ENCODE measurements at regions not wholly inside any gene's neighbourhood (a gene's known extent, or its start where the extent isn't known, plus 50 kb on each side); places are given as distances from the start of the nearest gene placed in this dataset.
A peak's percentile ranks its signal among the peaks of the same experiment; 100 is the strongest.
"Not testable (repeated sequence)": the region's sequence is repeated elsewhere in the genome, so short reads cannot be mapped to it uniquely, and the experiment has no call there.

DNA sequence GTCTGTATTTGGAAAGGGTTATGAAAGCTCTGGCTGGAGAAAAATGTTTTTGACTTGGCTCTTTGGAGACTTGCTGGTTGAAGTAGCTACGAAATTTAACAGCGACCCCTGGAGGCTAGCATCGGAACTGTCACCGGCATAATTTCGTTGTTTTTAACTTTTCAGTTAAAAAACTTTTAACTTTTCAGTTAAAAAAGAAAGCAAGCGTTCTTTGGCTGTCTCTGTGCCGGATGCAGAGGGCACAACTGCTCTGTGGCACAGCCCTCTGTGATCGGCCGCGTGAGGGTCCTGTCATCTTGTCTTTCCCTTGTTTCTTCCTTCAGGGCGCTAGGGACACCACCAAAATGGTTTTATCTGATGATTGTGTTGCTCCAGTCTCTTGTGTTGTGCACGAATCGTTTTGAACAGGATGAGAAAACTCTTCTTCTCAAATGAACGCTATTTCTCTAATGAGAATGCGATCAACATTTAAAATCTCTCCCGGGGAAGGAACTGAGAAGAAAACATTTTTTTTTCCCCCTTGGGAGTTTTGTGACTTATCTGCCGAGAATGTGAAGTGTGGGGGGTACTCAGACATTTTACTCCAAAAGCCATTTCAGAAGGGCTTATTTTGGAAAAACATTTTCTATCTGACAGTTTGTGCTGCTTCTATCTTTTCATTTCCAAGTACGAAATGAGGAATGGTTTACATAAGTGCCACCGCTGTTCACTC lies 57.1 kb downstream of the ADCYAP1 start:
- DNase-seq (ENCODE audit: extremely low read depth, low read depth, low spot score), result peak; percentile 18

DNA sequence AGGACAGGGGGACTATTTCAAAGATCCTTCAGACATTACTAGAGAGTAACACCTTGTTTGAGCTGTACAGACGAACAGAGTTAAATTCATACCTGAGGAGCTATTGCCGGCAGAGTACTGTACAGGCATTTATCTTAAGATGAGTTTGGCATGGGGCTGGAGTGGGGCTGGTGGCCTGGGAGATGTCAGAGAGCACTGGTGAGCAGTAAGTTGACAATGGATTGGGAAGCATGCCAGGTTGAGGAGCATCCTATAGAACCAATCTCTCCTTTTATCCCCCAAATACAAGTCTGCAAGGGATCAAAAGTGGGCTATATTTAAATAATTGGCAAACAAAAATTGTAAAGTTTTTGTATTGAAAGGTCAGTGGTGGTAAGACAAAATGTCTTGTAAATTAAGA lies 58.6 kb downstream of the ADCYAP1 start:
- DNase-seq (ENCODE audit: extremely low read depth, low read depth, low spot score), result no peak

- DNase-seq (ENCODE audit: extremely low read depth, low read depth, low spot score), result no peak
Observed at GRCh38 chr18:965921-966758, 61.5 kb downstream of the ADCYAP1 start.

DNA sequence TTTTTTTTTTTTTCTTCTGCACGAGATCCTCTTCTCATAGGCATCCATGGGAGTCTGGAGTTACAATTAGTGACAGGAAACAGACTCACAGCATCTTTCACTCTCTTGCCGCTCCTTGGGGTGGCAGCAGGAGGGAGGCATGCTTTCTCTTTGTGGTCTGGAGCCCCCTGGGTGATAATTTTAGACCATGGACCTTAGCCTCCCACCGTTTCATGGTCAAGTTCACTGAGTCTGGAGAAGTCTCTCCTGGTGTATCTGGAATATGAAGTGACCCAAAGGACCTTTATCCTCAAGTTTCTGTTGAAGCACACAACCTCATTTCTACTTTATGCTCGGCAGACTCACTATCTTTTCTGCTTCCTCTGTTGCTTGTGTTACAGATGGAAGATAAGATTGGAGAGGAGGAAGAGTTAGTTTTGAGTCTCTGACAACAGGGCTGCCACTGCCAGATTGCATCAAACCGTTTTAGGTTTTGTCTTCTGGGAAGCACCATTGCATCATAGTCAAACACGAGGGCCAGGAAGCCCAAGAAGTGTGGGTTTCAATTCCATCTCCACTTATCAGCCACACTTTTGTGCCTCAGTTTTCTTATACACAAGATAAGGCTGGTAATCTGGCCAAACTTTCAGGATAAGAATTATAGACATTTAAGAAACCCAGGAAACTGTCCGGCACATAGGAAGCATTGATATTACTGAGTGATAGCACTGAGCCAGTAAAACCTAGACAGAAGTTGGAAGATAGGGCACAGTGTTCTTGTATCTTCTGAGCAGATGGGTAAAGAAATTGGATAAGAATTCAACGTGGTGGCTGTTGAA lies 62.3 kb downstream of the ADCYAP1 start:
- DNase-seq (ENCODE audit: extremely low read depth, low read depth, low spot score), result no peak

DNA sequence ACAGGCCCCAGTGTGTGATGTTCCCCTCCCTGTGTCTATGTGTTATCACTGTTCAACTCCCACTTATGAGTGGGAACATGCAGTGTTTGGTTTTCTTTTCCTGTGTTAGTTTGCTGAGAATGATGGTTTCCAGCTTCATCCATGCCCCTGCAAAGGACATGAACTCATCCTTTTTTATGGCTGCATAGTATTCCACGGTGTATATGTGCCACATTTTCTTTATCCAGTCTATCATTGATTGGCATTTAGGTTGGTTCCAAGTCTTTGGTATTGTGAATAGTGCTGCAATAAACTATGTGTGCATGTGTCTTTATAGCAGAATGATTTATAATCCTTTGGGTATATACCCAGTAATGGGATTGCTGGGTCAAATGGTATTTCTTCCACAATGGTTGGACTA lies 64.2 kb downstream of the ADCYAP1 start:
- not testable (repeated sequence) for DNase-seq (ENCODE audit: extremely low read depth, low read depth, low spot score)

- DNase-seq (ENCODE audit: extremely low read depth, low read depth, low spot score), result not testable (repeated sequence)
Observed at GRCh38 chr18:969311-969710, 64.6 kb downstream of the ADCYAP1 start.

DNA sequence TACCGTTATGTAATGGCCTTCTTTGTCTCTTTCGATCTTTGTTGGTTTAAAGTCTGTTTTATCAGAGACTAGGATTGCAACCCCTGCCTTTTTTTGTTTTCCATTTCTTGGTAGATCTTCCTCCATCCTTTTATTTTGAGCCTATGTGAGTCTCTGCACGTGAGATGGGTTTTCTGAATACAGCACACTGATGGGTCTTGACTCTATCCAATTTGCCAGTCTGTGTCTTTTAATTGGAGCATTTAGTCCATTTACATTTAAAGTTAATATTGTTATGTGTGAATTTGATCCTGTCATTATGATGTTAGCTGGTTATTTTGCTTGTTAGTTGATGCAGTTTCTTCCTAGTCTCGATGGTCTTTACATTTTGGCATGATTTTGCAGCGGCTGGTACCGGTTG lies 69.9 kb downstream of the ADCYAP1 start:
- not testable (repeated sequence) for DNase-seq (ENCODE audit: extremely low read depth, low read depth, low spot score)

GRCh38 chr18:976393-977128 lies 71.9 kb downstream of the ADCYAP1 start:
- not testable (repeated sequence) for DNase-seq (ENCODE audit: extremely low read depth, low read depth, low spot score)

- not testable (repeated sequence) for DNase-seq (ENCODE audit: extremely low read depth, low read depth, low spot score)
Observed at GRCh38 chr18:977327-977726, 72.7 kb downstream of the ADCYAP1 start.

- DNase-seq (ENCODE audit: extremely low read depth, low read depth, low spot score), result not testable (repeated sequence)
Observed at GRCh38 chr18:977732-978131, 73.1 kb downstream of the ADCYAP1 start.

GRCh38 chr18:980586-980985 lies 75.9 kb downstream of the ADCYAP1 start:
- no peak for DNase-seq (ENCODE audit: extremely low read depth, low read depth, low spot score)

GRCh38 chr18:984004-984403 lies 79.3 kb downstream of the ADCYAP1 start:
- DNase-seq (ENCODE audit: extremely low read depth, low read depth, low spot score), result no peak

GRCh38 chr18:985212-985661 lies 80.6 kb downstream of the ADCYAP1 start:
- DNase-seq (ENCODE audit: extremely low read depth, low read depth, low spot score), result no peak

- no peak for DNase-seq (ENCODE audit: extremely low read depth, low read depth, low spot score)
Observed at GRCh38 chr18:986051-986450, 81.4 kb downstream of the ADCYAP1 start.

DNA sequence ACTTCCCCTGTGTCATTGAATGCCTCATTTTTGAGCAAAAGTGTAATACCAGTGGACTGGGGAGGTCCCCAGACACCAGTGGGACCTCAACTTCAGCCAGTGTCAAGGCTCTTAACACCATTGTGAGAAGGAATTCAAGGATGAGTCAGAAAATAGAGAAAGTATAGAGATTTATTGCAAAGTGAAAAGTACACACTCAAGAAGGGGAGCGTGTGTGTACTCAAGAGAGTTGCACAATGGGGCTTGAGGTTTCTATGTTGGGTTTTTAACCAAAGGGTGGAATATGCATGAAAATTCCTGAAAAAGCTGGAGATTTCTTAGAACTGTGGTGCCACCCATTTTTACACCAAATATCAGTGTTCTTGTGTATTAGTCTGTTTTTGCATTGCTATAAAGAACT lies 81.9 kb downstream of the ADCYAP1 start:
- no peak for DNase-seq (ENCODE audit: extremely low read depth, low read depth, low spot score)

GRCh38 chr18:987325-988186 lies 82.9 kb downstream of the ADCYAP1 start:
- DNase-seq (ENCODE audit: extremely low read depth, low read depth, low spot score), result peak; percentile 70

GRCh38 chr18:989425-989824 lies 84.8 kb downstream of the ADCYAP1 start:
- DNase-seq (ENCODE audit: extremely low read depth, low read depth, low spot score), result no peak

DNA sequence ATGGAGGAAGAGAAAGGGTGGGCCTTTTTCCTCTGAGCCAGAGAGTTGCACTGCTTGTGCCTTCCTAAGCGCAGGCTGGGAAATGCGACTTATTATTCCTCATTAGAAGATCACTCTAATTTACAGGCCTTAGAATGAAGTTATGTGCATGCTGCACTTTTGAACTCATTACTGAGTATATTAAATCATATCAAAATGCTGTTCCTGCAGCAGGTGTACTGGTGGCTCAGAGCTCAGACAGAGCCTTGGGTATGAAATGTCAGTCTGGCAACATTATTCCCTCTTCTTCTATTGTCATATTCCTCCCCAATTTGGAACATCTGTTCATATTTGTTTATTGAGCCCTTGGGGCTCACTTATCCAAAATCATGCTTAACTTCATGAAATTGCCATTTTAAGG lies 85.5 kb downstream of the ADCYAP1 start:
- DNase-seq (ENCODE audit: extremely low read depth, low read depth, low spot score), result no peak

GRCh38 chr18:991441-991840 lies 86.8 kb downstream of the ADCYAP1 start:
- no peak for DNase-seq (ENCODE audit: extremely low read depth, low read depth, low spot score)

DNA sequence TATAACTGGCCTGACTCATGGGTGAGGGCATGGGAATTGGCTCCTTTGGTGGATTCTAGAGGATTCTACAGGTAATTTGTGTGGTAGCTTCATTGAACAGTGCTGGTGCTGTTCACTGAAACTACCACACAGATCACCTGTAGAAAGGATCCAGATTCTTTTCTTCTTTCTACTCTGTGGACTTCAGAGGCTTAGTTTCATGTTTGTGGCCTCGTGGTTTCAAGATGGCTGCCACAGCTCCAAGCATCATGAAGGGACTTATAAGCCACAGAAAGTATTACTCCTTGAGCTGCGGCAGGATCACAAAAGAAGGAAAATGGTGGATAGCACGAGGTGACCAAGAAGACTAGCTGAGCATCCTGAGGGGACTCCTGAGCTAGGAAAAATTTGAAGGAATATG lies 88.9 kb downstream of the ADCYAP1 start:
- DNase-seq (ENCODE audit: extremely low read depth, low read depth, low spot score), result no peak
